Testis (tissue), 2 donors: ENCODE measurements at regions not wholly inside any gene's neighbourhood (a gene's known extent, or its start where the extent isn't known, plus 50 kb on each side); places are given as distances from the start of the nearest gene placed in this dataset.

Source experiments
- CTCF ChIP-seq, 3 experiments: fragments of 450-650 bp in 2 of 3; fragments of 200-600 bp in 1 of 3; sonication (generic) in 1 of 3; IDR thresholded peaks; one replicate each; pipeline ENCODE4 v1.5.1; 2016 to 2019; ENCODE audit warnings: antibody characterized with exemption in 3 of 3, mild to moderate bottlenecking in 2 of 3, moderate library complexity in 1 of 3
- POLR2A ChIP-seq: fragments of 450-650 bp; IDR thresholded peaks from one replicate; pipeline ENCODE4 v1.6.1; 2017; ENCODE audit warnings: antibody characterized with exemption, mild to moderate bottlenecking, moderate library complexity

- no peak for TF ChIP-seq CTCF (IDR thresholded peaks at IDR 0.05)
- no peak for TF ChIP-seq POLR2A
Measured at GRCh38 chr20:57831993-57832585, 122.3 kb upstream of the PMEPA1 start.
